IMR-90 (cell line): ENCODE measurements at regions not wholly inside any gene's neighbourhood (a gene's known extent, or its start where the extent isn't known, plus 50 kb on each side); places are given as distances from the start of the nearest gene placed in this dataset.

Experiments
- ATAC-seq: fragments of 200-7000 bp; cut with Tn5 transposase; 2 replicates; pipeline ENCODE4 v1.9.1; 2020; ENCODE audit warnings: low read depth, mild to moderate bottlenecking, moderate library complexity
- BruUV-seq: library from RNA; stranded (reverse); fragments of 400-500 nt; replicated peaks from 2 replicates; lab custom pipeline; 2021; lab: Mats Ljungman, UMichigan
- CTCF ChIA-PET: fragments of 300-600 bp; formaldehyde crosslinking; extraction: SDS; loops from one replicate; lab custom pipeline; 2021; ENCODE audit warnings: antibody characterized with exemption; lab: Yijun Ruan, JAX
- POLR2A ChIA-PET: fragments of 300-600 bp; sonication (Branson Sonifier 250); formaldehyde crosslinking; loops from one replicate; lab custom pipeline; 2022; ENCODE audit warnings: antibody characterized with exemption; ENCODE audit not compliant: unreplicated experiment; lab: Charles Lee
- DNase-seq: peaks from one replicate; pipeline ENCODE4 v3.0.0; 2013
- H2AFZ ChIP-seq: replicated peaks from 2 replicates; pipeline ENCODE3; 2013; ENCODE audit warnings: low read length, mild to moderate bottlenecking; ENCODE audit not compliant: poor library complexity
- H2AK5ac ChIP-seq: 2 replicates; pipeline ENCODE4 v1.6.1; 2013; ENCODE audit warnings: low read depth, low read length, inconsistent platforms
- H2AK9ac ChIP-seq: replicated peaks from 2 replicates; pipeline ENCODE3; 2013; ENCODE audit warnings: mild to moderate bottlenecking, low read depth, low read length, moderate library complexity; ENCODE audit not compliant: poor library complexity
- H2BK120ac ChIP-seq: 2 replicates; pipeline ENCODE4 v1.6.1; 2013; ENCODE audit warnings: low read depth, low read length, inconsistent platforms
- H2BK15ac ChIP-seq: 3 replicates; pipeline ENCODE4 v1.6.1; 2013; ENCODE audit warnings: low read depth, low read length, inconsistent platforms
- H2BK20ac ChIP-seq: 2 replicates; pipeline ENCODE4 v1.6.1; 2013; ENCODE audit warnings: low read depth, mild to moderate bottlenecking, inconsistent platforms, low read length, moderate library complexity
- H2BK5ac ChIP-seq: 2 replicates; pipeline ENCODE4 v1.6.1; 2013; ENCODE audit warnings: mild to moderate bottlenecking, low read depth, low read length, inconsistent platforms; ENCODE audit not compliant: poor library complexity, severe bottlenecking
- H3K14ac ChIP-seq: replicated peaks from 2 replicates; pipeline ENCODE4 v1.6.1; 2013; ENCODE audit warnings: low read depth, low read length, inconsistent platforms
- H3K18ac ChIP-seq: 2 replicates; pipeline ENCODE4 v1.6.1; 2013; ENCODE audit warnings: low read depth, low read length, control low read depth
- H3K23ac ChIP-seq: 2 replicates; pipeline ENCODE4 v1.6.1; 2013; ENCODE audit warnings: low read depth, low read length, inconsistent platforms
- H3K27ac ChIP-seq: 2 replicates; pipeline ENCODE4 v1.5.1; 2013; ENCODE audit warnings: mild to moderate bottlenecking, control low read depth, low read length; ENCODE audit not compliant: insufficient read depth
- H3K27me3 ChIP-seq: 2 replicates; pipeline ENCODE4 v1.6.1; 2013; ENCODE audit warnings: low read length; ENCODE audit not compliant: control insufficient read depth, insufficient read depth
- H3K36me3 ChIP-seq: 2 replicates; pipeline ENCODE4 v1.6.1; 2013; ENCODE audit warnings: low read length, mixed read lengths; ENCODE audit not compliant: control insufficient read depth, insufficient read depth
- H3K4ac ChIP-seq: 2 replicates; pipeline ENCODE4 v1.6.1; 2013; ENCODE audit warnings: low read depth, low read length, inconsistent platforms
- H3K4me1 ChIP-seq: 2 replicates; pipeline ENCODE4 v1.6.1; 2013; ENCODE audit warnings: low read length, mixed read lengths; ENCODE audit not compliant: control insufficient read depth, insufficient read depth
- H3K4me2 ChIP-seq: 2 replicates; pipeline ENCODE4 v1.6.1; 2013; ENCODE audit warnings: low read depth, mild to moderate bottlenecking, control low read depth, low read length, moderate library complexity
- H3K4me3 ChIP-seq: 2 replicates; pipeline ENCODE4 v1.5.1; 2013; ENCODE audit warnings: low read depth, mild to moderate bottlenecking, control low read depth, low read length, moderate library complexity; ENCODE audit not compliant: insufficient read depth
- H3K56ac ChIP-seq: 2 replicates; pipeline ENCODE4 v1.6.1; 2013; ENCODE audit warnings: low read length, inconsistent platforms; ENCODE audit not compliant: insufficient read depth; ENCODE audit errors: extremely low read depth
- H3K79me1 ChIP-seq, 2 experiments: 2 replicates each; pipeline ENCODE4 v1.6.1; 2013; ENCODE audit warnings: low read length in 2 of 2, inconsistent platforms in 1 of 2, low read depth in 1 of 2
- H3K9ac ChIP-seq: 2 replicates; pipeline ENCODE4 v1.6.1; 2013; ENCODE audit warnings: low read depth, low read length, control low read depth
- H3K9me1 ChIP-seq: 2 replicates; pipeline ENCODE4 v1.6.1; 2013; ENCODE audit warnings: low read length, inconsistent platforms; ENCODE audit not compliant: insufficient read depth
- H3K9me3 ChIP-seq: 2 replicates; pipeline ENCODE4 v1.6.1; 2013; ENCODE audit warnings: low read length; ENCODE audit not compliant: control insufficient read depth, insufficient read depth
- H4K20me1 ChIP-seq: 2 replicates; pipeline ENCODE4 v1.6.1; 2013; ENCODE audit warnings: low read length, inconsistent platforms; ENCODE audit not compliant: insufficient read depth
- H4K5ac ChIP-seq: 2 replicates; pipeline ENCODE4 v1.6.1; 2013; ENCODE audit warnings: mild to moderate bottlenecking, low read depth, low read length, control low read depth
- H4K8ac ChIP-seq, 2 experiments: 2 replicates each; pipeline ENCODE4 v1.6.1; 2013; ENCODE audit warnings: low read depth in 2 of 2, low read length in 2 of 2, control low read depth in 1 of 2, inconsistent platforms in 1 of 2
- H4K91ac ChIP-seq: 2 replicates; pipeline ENCODE4 v1.6.1; 2013; ENCODE audit warnings: low read depth, low read length, inconsistent platforms; ENCODE audit not compliant: insufficient read depth
- BHLHE40 ChIP-seq: fragments of 150-350 bp; IDR thresholded peaks from 2 replicates; pipeline ENCODE4 v1.6.1; 2016; ENCODE audit warnings: mild to moderate bottlenecking, low read depth, low read length
- CEBPB ChIP-seq: IDR thresholded peaks from 2 replicates; pipeline ENCODE4 v1.6.1; 2012; ENCODE audit warnings: low read depth, low read length, improper control_type of control experiment
- CHD1 ChIP-seq: IDR thresholded peaks from 2 replicates; pipeline ENCODE4 v1.6.1; 2012; ENCODE audit warnings: low read depth, low read length, improper control_type of control experiment
- CTCF ChIP-seq: conservative IDR thresholded peaks from 2 replicates; pipeline ENCODE4 v1.5.1; 2012; ENCODE audit warnings: mild to moderate bottlenecking, low read depth, low read length, improper control_type of control experiment
- ELK1 ChIP-seq: fragments of 150-350 bp; IDR thresholded peaks from 2 replicates; pipeline ENCODE4 v1.6.1; 2016; ENCODE audit warnings: low read depth, mild to moderate bottlenecking, low read length, moderate library complexity, borderline replicate concordance
- FOS ChIP-seq: fragments of 150-350 bp; IDR thresholded peaks from 2 replicates; pipeline ENCODE4 v1.6.1; 2016; ENCODE audit warnings: low read depth, low read length
- MAFK ChIP-seq: IDR thresholded peaks from 2 replicates; pipeline ENCODE4 v1.6.1; 2012; ENCODE audit warnings: low read depth, low read length, improper control_type of control experiment
- MAZ ChIP-seq: IDR thresholded peaks from 2 replicates; pipeline ENCODE4 v1.6.1; 2012; ENCODE audit warnings: low read depth, mild to moderate bottlenecking, low read length, improper control_type of control experiment, moderate library complexity, borderline replicate concordance
- MXI1 ChIP-seq: IDR thresholded peaks from 2 replicates; pipeline ENCODE4 v1.6.1; 2012; ENCODE audit warnings: low read depth, mild to moderate bottlenecking, low read length, moderate library complexity, borderline replicate concordance
- NFE2L2 ChIP-seq: fragments of 150-350 bp; IDR thresholded peaks from 2 replicates; pipeline ENCODE4 v1.6.1; 2016; ENCODE audit warnings: low read depth, mild to moderate bottlenecking, low read length
- POLR2A ChIP-seq: IDR thresholded peaks from 2 replicates; pipeline ENCODE4 v1.6.1; 2012; ENCODE audit warnings: mild to moderate bottlenecking, low read depth, low read length
- RAD21 ChIP-seq: IDR thresholded peaks from 2 replicates; pipeline ENCODE4 v1.6.1; 2012; ENCODE audit warnings: low read length, improper control_type of control experiment
- RCOR1 ChIP-seq: IDR thresholded peaks from 2 replicates; pipeline ENCODE4 v1.6.1; 2012; ENCODE audit warnings: mild to moderate bottlenecking, low read length, improper control_type of control experiment; ENCODE audit not compliant: insufficient replicate concordance
- RFX5 ChIP-seq: IDR thresholded peaks from 2 replicates; pipeline ENCODE4 v1.8.0; 2012; ENCODE audit warnings: low read depth, mild to moderate bottlenecking, low read length, moderate library complexity
- SMC3 ChIP-seq: fragments of 150-350 bp; IDR thresholded peaks from 2 replicates; pipeline ENCODE4 v1.6.1; 2016; ENCODE audit warnings: low read depth, mild to moderate bottlenecking, antibody characterized with exemption, low read length, moderate library complexity
- USF2 ChIP-seq: fragments of 150-350 bp; IDR thresholded peaks from 2 replicates; pipeline ENCODE4 v1.6.1; 2017; ENCODE audit warnings: mild to moderate bottlenecking, antibody characterized with exemption, low read length, low read depth
- WGBS, 2 experiments: methylation state at CpG; one replicate each; pipeline versions ENCODE4 v1.1.5 to v1.1.7; 2013; ENCODE audit warnings: missing lambda C conversion rate in 2 of 2; ENCODE audit not compliant: insufficient read length in 1 of 2; ENCODE audit errors: extremely low coverage in 2 of 2; 5-methylcytosine and 5-hydroxymethylcytosine counted together
- dilution Hi-C: fragments of 300-500 bp; cut with HindIII; formaldehyde crosslinking; loops from one replicate; pipeline ENCODE4 v1.14.3; 2018; ENCODE audit warnings: low sequenced_read_pairs; ENCODE audit not compliant: unreplicated experiment
- in situ Hi-C: fragments of 300-500 bp; cut with MboI; formaldehyde crosslinking; loops from 3 replicates; pipeline ENCODE4 v1.14.3; 2019; ENCODE audit warnings: low sequenced_read_pairs, inconsistent platforms, mixed read lengths
- intact Hi-C: fragments of 100-400 bp; cut with micrococcal nuclease; formaldehyde crosslinking; loops from 2 replicates; pipeline ENCODE4 v1.10.0; 2022

GRCh38 chr6:43912598-43913371 is 142.8 kb downstream of the VEGFA start:
- ATAC-seq (no peak), DNase-seq (no peak)
- H3K9ac ChIP-seq, result no peak overlapping the region
- no peaks in the 10 kb centered on the region for H3K27me3 ChIP-seq
- H2BK120ac ChIP-seq, result peak overlapping the region; percentile 29; the same call in 1 of the 2 replicates
- no peak overlapping the region for H3K23ac ChIP-seq
- H3K9me1 ChIP-seq, result peaks cover 7% of the 10 kb centered on the region; the same call in 1 of the 2 replicates
- no peaks in the 10 kb centered on the region for H3K79me1 ChIP-seq
- no peak overlapping the region for H3K14ac ChIP-seq
- H3K4me2 ChIP-seq, result no peak overlapping the region
- no peaks in the 10 kb centered on the region for H4K20me1 ChIP-seq
- H3K56ac ChIP-seq, result no peak overlapping the region
- H4K91ac ChIP-seq, result peak overlapping the region; percentile 22
- peak overlapping the region; percentile 44; the same call in 1 of the 2 replicates for H3K4ac ChIP-seq
- no peak overlapping the region for H4K5ac ChIP-seq
- CTCF ChIA-PET, result no interaction called here
- no peak overlapping the region for H3K18ac ChIP-seq
- H3K4me1 ChIP-seq, result peaks cover 23% of the 10 kb centered on the region
- H2BK20ac ChIP-seq, result no peak overlapping the region
- 95% methylated on average over 7 of the region's 14 CpGs; no CpG with 5 or more reads in 1 of the 2 experiments for WGBS, 2 experiments
- no peak overlapping the region for H2AK9ac ChIP-seq
- POLR2A ChIA-PET, result no interaction called here
- peak overlapping the region; percentile 40 for H2AK5ac ChIP-seq
- no TSS peak for BruUV-seq
- no peak overlapping the region for H3K4me3 ChIP-seq
- no peak overlapping the region for H2BK5ac ChIP-seq
- in situ Hi-C loops (no loop called here), dilution Hi-C loops (no loop called here), intact Hi-C loops (no loop called here)
- no peak overlapping the region for H4K8ac ChIP-seq
- no peak overlapping the region for H2AFZ ChIP-seq
- no peaks in the 10 kb centered on the region for H3K9me3 ChIP-seq
- no peak overlapping the region for H2BK15ac ChIP-seq
- no peak for TF ChIP-seq SMC3
- no peak for TF ChIP-seq RAD21
- TF ChIP-seq USF2, result no peak
- no peak for TF ChIP-seq NFE2L2
- no peak for TF ChIP-seq MAZ
- TF ChIP-seq RCOR1, result no peak
- TF ChIP-seq CTCF, result no peak
- TF ChIP-seq BHLHE40, result no peak
- TF ChIP-seq RFX5, result no peak
- TF ChIP-seq CHD1, result no peak
- TF ChIP-seq FOS, result no peak
- no peak for TF ChIP-seq ELK1
- TF ChIP-seq CEBPB, result no peak
- TF ChIP-seq MAFK, result no peak
- TF ChIP-seq MXI1, result no peak
- TF ChIP-seq POLR2A, result no peak
- no peak overlapping the region for H3K27ac ChIP-seq
- H3K36me3 ChIP-seq, result no peaks in the 10 kb centered on the region
